Mesendoderm (in vitro differentiated cells): ENCODE measurements at regions not wholly inside any gene's neighbourhood (a gene's known extent, or its start where the extent isn't known, plus 50 kb on each side); places are given as distances from the start of the nearest gene placed in this dataset.
"Not testable (repeated sequence)": the region's sequence is repeated elsewhere in the genome, so short reads cannot be mapped to it uniquely, and the experiment has no call there.

Experiments used
- DNase-seq: peaks from one replicate; pipeline ENCODE4 v3.0.0; 2013
- H2AK5ac ChIP-seq: 2 replicates; pipeline ENCODE4 v1.6.1; 2013; ENCODE audit warnings: low read length, inconsistent platforms
- H2BK120ac ChIP-seq: 2 replicates; pipeline ENCODE4 v1.6.1; 2013; ENCODE audit warnings: low read depth, mild to moderate bottlenecking, low read length, moderate library complexity, mixed read lengths
- H2BK15ac ChIP-seq: replicated peaks from 2 replicates; pipeline ENCODE4 v1.6.1; 2013; ENCODE audit warnings: low read depth, mild to moderate bottlenecking, moderate library complexity
- H2BK5ac ChIP-seq: 2 replicates; pipeline ENCODE4 v1.6.1; 2013; ENCODE audit warnings: low read length, inconsistent platforms
- H3K18ac ChIP-seq: 2 replicates; pipeline ENCODE4 v1.6.1; 2013; ENCODE audit warnings: mild to moderate bottlenecking, low read length, mixed read lengths
- H3K23ac ChIP-seq: one replicate; pipeline ENCODE4 v1.6.1; 2013; ENCODE audit warnings: low read length
- H3K27ac ChIP-seq: 2 replicates; pipeline ENCODE4 v1.5.1; 2013; ENCODE audit warnings: low read depth, mild to moderate bottlenecking, inconsistent platforms, low read length, moderate library complexity
- H3K27me3 ChIP-seq: 2 replicates; pipeline ENCODE4 v1.6.1; 2013; ENCODE audit warnings: low read length, control low read depth, mild to moderate bottlenecking, inconsistent platforms; ENCODE audit not compliant: insufficient read depth, poor library complexity
- H3K36me3 ChIP-seq: 2 replicates; pipeline ENCODE4 v1.6.1; 2013; ENCODE audit warnings: low read length, inconsistent platforms; ENCODE audit not compliant: control insufficient read depth, insufficient read depth
- H3K4ac ChIP-seq: one replicate; pipeline ENCODE4 v1.6.1; 2013; ENCODE audit warnings: low read depth, mild to moderate bottlenecking, low read length, moderate library complexity
- H3K4me1 ChIP-seq: 2 replicates; pipeline ENCODE4 v1.6.1; 2013; ENCODE audit warnings: low read depth, low read length, inconsistent platforms; ENCODE audit not compliant: control insufficient read depth
- H3K4me2 ChIP-seq: 2 replicates; pipeline ENCODE4 v1.6.1; 2013; ENCODE audit warnings: low read length
- H3K4me3 ChIP-seq: 2 replicates; pipeline ENCODE4 v1.5.1; 2013; ENCODE audit warnings: mild to moderate bottlenecking, low read length
- H3K56ac ChIP-seq: one replicate; pipeline ENCODE4 v1.6.1; 2013; ENCODE audit warnings: low read length
- H3K79me1 ChIP-seq: 2 replicates; pipeline ENCODE4 v1.6.1; 2013; ENCODE audit warnings: low read length, inconsistent platforms
- H3K79me2 ChIP-seq: 2 replicates; pipeline ENCODE4 v1.6.1; 2013; ENCODE audit warnings: mild to moderate bottlenecking, low read length; ENCODE audit not compliant: control insufficient read depth, insufficient read depth
- H3K9ac ChIP-seq: 2 replicates; pipeline ENCODE4 v1.6.1; 2013; ENCODE audit warnings: low read length, inconsistent platforms
- H4K5ac ChIP-seq: one replicate; pipeline ENCODE4 v1.6.1; 2013; ENCODE audit warnings: low read length
- H4K8ac ChIP-seq: one replicate; pipeline ENCODE4 v1.6.1; 2013; ENCODE audit warnings: low read depth, mild to moderate bottlenecking, control low read depth, low read length, moderate library complexity
- WGBS: extraction: QIAGEN DNeasy Blood & Tissue Kit; methylation state at CpG from one replicate; pipeline ENCODE4 v1.1.7; 2013; ENCODE audit warnings: low lambda C conversion rate, missing lambda C conversion rate; ENCODE audit not compliant: insufficient coverage; ENCODE audit errors: extremely low coverage; 5-methylcytosine and 5-hydroxymethylcytosine counted together

DNA sequence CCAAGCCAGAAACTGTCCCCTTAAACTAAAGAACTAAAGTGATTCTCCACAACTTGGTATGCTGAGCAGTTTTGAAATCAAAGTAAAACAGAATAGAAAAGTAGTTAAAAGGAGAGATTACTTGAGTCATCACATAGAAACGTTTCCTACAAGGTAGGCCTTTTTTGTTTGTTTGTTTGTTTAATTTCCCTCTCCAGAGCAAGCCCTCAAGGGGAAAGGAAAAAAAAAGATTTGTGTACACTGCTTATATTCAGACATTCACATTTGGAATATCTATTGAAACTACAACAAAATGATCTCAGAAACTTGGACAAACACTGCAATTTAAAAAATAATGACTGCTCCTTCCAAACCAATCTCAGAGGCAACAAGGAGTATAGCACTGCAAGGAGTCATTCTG lies 304.7 kb upstream of the NREP start:
- no peak overlapping the region for H4K8ac ChIP-seq
- no peak overlapping the region for H3K56ac ChIP-seq
- no peak overlapping the region for H3K4me3 ChIP-seq
- H3K27me3 ChIP-seq = no peaks in the 10 kb centered on the region
- no peak overlapping the region for H2BK5ac ChIP-seq
- no peak overlapping the region for H2BK15ac ChIP-seq
- H3K4me2 ChIP-seq = no peak overlapping the region
- H3K36me3 ChIP-seq = no peaks in the 10 kb centered on the region
- no peak overlapping the region for H3K4ac ChIP-seq
- H3K79me1 ChIP-seq = no peaks in the 10 kb centered on the region
- no peak overlapping the region for H3K9ac ChIP-seq
- H4K5ac ChIP-seq = no peak overlapping the region
- H2BK120ac ChIP-seq = no peak overlapping the region
- no peak overlapping the region for H3K23ac ChIP-seq
- no CpG with 5 or more reads among the region's 1 CpG for WGBS
- no peak overlapping the region for H2AK5ac ChIP-seq
- no peak overlapping the region for H3K18ac ChIP-seq
- DNase-seq = no peak
- no peak overlapping the region for H3K27ac ChIP-seq
- H3K4me1 ChIP-seq = no peaks in the 10 kb centered on the region
- H3K79me2 ChIP-seq = no peaks in the 10 kb centered on the region

GRCh38 chr5:112059579-112060135 lies 302.7 kb upstream of the NREP start:
- no peak overlapping the region for H2AK5ac ChIP-seq
- H3K9ac ChIP-seq = no peak overlapping the region
- no peak for DNase-seq
- H3K4me1 ChIP-seq = no peaks in the 10 kb centered on the region
- H3K4me3 ChIP-seq = no peak overlapping the region
- no peak overlapping the region for H3K27ac ChIP-seq
- H3K23ac ChIP-seq = no peak overlapping the region
- no peak overlapping the region for H2BK5ac ChIP-seq
- no peak overlapping the region for H4K5ac ChIP-seq
- no peaks in the 10 kb centered on the region for H3K79me1 ChIP-seq
- no peaks in the 10 kb centered on the region for H3K36me3 ChIP-seq
- no peak overlapping the region for H4K8ac ChIP-seq
- H2BK120ac ChIP-seq = no peak overlapping the region
- H3K27me3 ChIP-seq = no peaks in the 10 kb centered on the region
- no peak overlapping the region for H2BK15ac ChIP-seq
- H3K79me2 ChIP-seq = no peaks in the 10 kb centered on the region
- H3K4me2 ChIP-seq = no peak overlapping the region
- H3K56ac ChIP-seq = no peak overlapping the region
- no CpG with 5 or more reads among the region's 3 CpGs for WGBS
- no peak overlapping the region for H3K18ac ChIP-seq
- H3K4ac ChIP-seq = no peak overlapping the region

DNA sequence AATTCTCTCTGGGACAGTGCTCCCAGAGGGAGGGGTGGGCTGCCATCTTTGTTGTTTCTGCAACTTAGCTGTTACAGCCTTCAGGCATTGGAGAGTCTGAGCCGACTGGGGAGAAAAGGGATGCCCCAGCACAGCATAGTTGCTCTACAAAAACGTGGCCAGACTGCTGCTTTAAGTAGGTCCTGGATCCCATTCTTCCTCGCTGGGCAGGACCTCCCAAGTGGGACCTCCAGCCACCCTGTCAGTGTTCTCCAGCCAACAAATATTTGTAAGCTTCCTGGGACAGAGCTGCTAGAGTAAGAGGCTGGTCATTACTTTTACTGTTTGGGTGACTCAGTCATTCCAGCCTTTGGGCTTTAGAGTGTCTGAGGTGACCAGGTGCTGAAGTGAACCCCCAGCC lies 292.7 kb upstream of the NREP start:
- Histone ChIP-seq H4K5ac (no peak overlapping the region), H2BK120ac (no peak overlapping the region), H3K79me1 (no peaks in the 10 kb centered on the region), H3K27me3 (no peaks in the 10 kb centered on the region), H3K4me2 (no peak overlapping the region), H2BK15ac (no peak overlapping the region), H3K9ac (no peak overlapping the region), H2BK5ac (no peak overlapping the region), H2AK5ac (no peak overlapping the region), H4K8ac (no peak overlapping the region), H3K4ac (no peak overlapping the region), H3K4me1 (no peaks in the 10 kb centered on the region), H3K18ac (no peak overlapping the region), H3K27ac (no peak overlapping the region), H3K36me3 (no peaks in the 10 kb centered on the region), H3K56ac (no peak overlapping the region), H3K4me3 (no peak overlapping the region), H3K23ac (no peak overlapping the region), H3K79me2 (no peaks in the 10 kb centered on the region)
- no peak for DNase-seq
- WGBS = no CpG with 5 or more reads among the region's 3 CpGs

DNA sequence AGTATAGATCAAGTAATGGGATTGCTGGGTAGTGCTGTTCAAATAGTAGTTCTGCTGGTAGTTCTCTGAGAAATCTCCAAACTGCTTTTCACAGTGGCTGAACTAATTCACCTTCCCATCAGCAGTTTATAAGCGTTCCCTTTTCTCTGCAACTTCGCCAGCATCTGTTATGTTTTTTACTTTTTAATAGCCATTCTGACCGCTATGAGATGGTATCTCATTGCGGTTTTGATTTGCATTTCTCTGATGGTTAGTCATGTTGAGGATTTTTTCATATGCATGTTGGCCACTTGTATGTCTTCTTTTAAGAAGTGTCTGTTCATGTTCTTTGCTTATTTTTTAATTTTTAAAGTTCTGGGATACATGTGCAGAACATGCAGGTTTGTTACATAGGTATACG lies 279.2 kb upstream of the NREP start:
- Histone ChIP-seq H2AK5ac (no peak overlapping the region), H2BK120ac (no peak overlapping the region), H2BK5ac (no peak overlapping the region), H3K9ac (no peak overlapping the region), H3K4me2 (no peak overlapping the region), H2BK15ac (no peak overlapping the region), H3K27ac (no peak overlapping the region), H3K4me1 (no peaks in the 10 kb centered on the region), H3K56ac (no peak overlapping the region), H3K79me1 (no peaks in the 10 kb centered on the region), H3K4ac (no peak overlapping the region), H3K36me3 (no peaks in the 10 kb centered on the region), H3K23ac (no peak overlapping the region), H3K4me3 (no peak overlapping the region), H3K79me2 (no peaks in the 10 kb centered on the region), H4K5ac (no peak overlapping the region), H3K18ac (no peak overlapping the region), H3K27me3 (peaks cover 2% of the 10 kb centered on the region), H4K8ac (no peak overlapping the region)
- WGBS = no CpG with 5 or more reads among the region's 5 CpGs
- DNase-seq = no peak

DNA sequence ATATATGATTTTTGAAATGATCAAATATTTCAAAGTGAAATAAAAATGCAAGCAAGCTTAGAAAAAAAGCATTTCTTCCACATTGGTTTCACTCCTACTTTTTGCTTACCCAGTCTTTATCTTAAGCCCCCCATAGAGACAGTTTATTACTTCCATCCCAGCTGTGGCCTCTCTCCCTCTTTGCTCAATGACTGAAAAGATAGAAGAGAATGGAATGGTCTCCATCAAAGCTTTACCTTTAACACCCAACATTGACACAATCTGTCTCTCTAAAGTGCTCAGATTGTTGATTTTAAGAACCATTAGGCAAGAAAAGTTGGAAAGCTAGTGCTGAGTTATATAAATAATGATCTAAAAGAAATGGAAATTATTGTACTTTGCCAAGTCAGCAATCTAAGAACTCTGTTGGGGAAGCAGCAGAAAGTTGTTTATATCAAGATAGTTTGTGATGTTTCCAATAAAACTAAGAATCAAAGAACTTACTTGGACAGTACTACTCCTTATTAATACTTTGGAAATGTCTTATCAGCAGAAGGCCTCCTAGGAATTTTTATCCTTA lies 277.5 kb upstream of the NREP start:
- no peaks in the 10 kb centered on the region for H3K79me1 ChIP-seq
- no peak overlapping the region for H3K9ac ChIP-seq
- no peak overlapping the region for H2AK5ac ChIP-seq
- H3K27me3 ChIP-seq = no peaks in the 10 kb centered on the region
- no peak overlapping the region for H2BK5ac ChIP-seq
- H4K8ac ChIP-seq = no peak overlapping the region
- H2BK120ac ChIP-seq = no peak overlapping the region
- no peak overlapping the region for H3K4me3 ChIP-seq
- H3K23ac ChIP-seq = no peak overlapping the region
- DNase-seq = peak; percentile 59
- H3K4me1 ChIP-seq = no peaks in the 10 kb centered on the region
- H3K36me3 ChIP-seq = no peaks in the 10 kb centered on the region
- H3K4me2 ChIP-seq = no peak overlapping the region
- H3K18ac ChIP-seq = no peak overlapping the region
- H3K79me2 ChIP-seq = no peaks in the 10 kb centered on the region
- H2BK15ac ChIP-seq = no peak overlapping the region
- H3K56ac ChIP-seq = no peak overlapping the region
- H3K27ac ChIP-seq = no peak overlapping the region
- no peak overlapping the region for H3K4ac ChIP-seq
- no peak overlapping the region for H4K5ac ChIP-seq

DNA sequence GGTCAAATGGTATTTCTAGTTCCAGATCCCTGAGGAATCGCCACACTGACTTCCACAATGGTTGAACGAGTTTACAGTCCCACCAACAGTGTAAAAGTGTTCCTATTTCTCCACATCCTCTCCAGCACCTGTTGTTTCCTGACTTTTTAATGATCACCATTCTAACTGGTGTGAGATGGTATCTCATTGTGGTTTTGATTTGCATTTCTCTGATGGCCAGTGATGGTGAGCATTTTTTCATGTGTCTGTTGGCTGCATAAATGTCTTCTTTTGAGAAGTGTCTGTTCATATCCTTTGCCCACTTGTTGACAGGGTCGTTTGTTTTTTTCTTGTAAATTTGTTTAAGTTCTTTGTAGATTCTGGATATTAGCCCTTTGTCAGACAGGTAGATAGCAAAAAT lies 269.9 kb upstream of the NREP start:
- H3K27me3 ChIP-seq, H3K79me2 ChIP-seq, H2BK15ac ChIP-seq, H3K36me3 ChIP-seq, H2BK5ac ChIP-seq, H2AK5ac ChIP-seq, H3K9ac ChIP-seq, H3K79me1 ChIP-seq, H3K27ac ChIP-seq, H2BK120ac ChIP-seq, H3K4me3 ChIP-seq, H3K18ac ChIP-seq, H3K4me1 ChIP-seq, H4K8ac ChIP-seq, DNase-seq, H3K4ac ChIP-seq, H3K56ac ChIP-seq, H4K5ac ChIP-seq, H3K23ac ChIP-seq, H3K4me2 ChIP-seq: not testable (repeated sequence)
- WGBS = no CpG with 5 or more reads among the region's 3 CpGs
